NCI-H1092 treated with DMSO at 0.1 percent for 48 hours (cell line): ENCODE measurements at regions not wholly inside any gene's neighbourhood (a gene's known extent, or its start where the extent isn't known, plus 50 kb on each side); places are given as distances from the start of the nearest gene placed in this dataset.
A peak's percentile ranks its signal among the peaks of the same experiment; 100 is the strongest.

Source experiments
- DNase-seq: peaks from one replicate; lab custom pipeline; 2025; lab: John Stamatoyannopoulos, UW

GRCh38 chr12:75837700-75838099 is 193.9 kb downstream of the PHLDA1 start:
- DNase-seq: no peak

- DNase-seq: no peak
Measured at GRCh38 chr12:75836533-75836932, 195.0 kb downstream of the PHLDA1 start.

GRCh38 chr12:75834591-75834990 is 197.0 kb downstream of the PHLDA1 start:
- DNase-seq: no peak

- no peak for DNase-seq
Measured at GRCh38 chr12:75833268-75833667, 198.3 kb downstream of the PHLDA1 start.

- DNase-seq: peak; percentile 17
Measured at GRCh38 chr12:75831402-75831801, 200.2 kb downstream of the PHLDA1 start.

GRCh38 chr12:75827061-75827460 is 204.5 kb downstream of the PHLDA1 start:
- DNase-seq: no peak

- no peak for DNase-seq
Measured at GRCh38 chr12:75825686-75826085, 205.9 kb downstream of the PHLDA1 start.

- DNase-seq: no peak
Measured at GRCh38 chr12:75823475-75823874, 208.1 kb downstream of the PHLDA1 start.

GRCh38 chr12:75822416-75822815 is 209.2 kb downstream of the PHLDA1 start:
- no peak for DNase-seq

GRCh38 chr12:75820848-75821578 is 210.6 kb downstream of the PHLDA1 start:
- no peak for DNase-seq

- no peak for DNase-seq
Measured at GRCh38 chr12:75820071-75820470, 211.5 kb downstream of the PHLDA1 start.

GRCh38 chr12:75819512-75819911 is 212.1 kb downstream of the PHLDA1 start:
- DNase-seq: no peak

- no peak for DNase-seq
Measured at GRCh38 chr12:75818863-75819262, 212.7 kb downstream of the PHLDA1 start.

GRCh38 chr12:75816897-75817296 is 214.7 kb downstream of the PHLDA1 start:
- DNase-seq: peak; percentile 3

- DNase-seq: no peak
Measured at GRCh38 chr12:75815756-75816155, 215.8 kb downstream of the PHLDA1 start.

- no peak for DNase-seq
Measured at GRCh38 chr12:75814851-75815754, 216.5 kb downstream of the PHLDA1 start.

- no peak for DNase-seq
Measured at GRCh38 chr12:75813072-75813471, 218.5 kb downstream of the PHLDA1 start.

- peak; percentile 61 for DNase-seq
Measured at GRCh38 chr12:75812271-75813018, 219.1 kb downstream of the PHLDA1 start.

GRCh38 chr12:75809746-75810145 is 221.8 kb downstream of the PHLDA1 start:
- no peak for DNase-seq

GRCh38 chr12:75807494-75807893 is 224.1 kb downstream of the PHLDA1 start:
- no peak for DNase-seq

- DNase-seq: no peak
Measured at GRCh38 chr12:75805905-75806304, 225.7 kb downstream of the PHLDA1 start.

- DNase-seq: no peak
Measured at GRCh38 chr12:75805320-75805719, 226.3 kb downstream of the PHLDA1 start.
